Caco-2 (cell line): ENCODE measurements at regions not wholly inside any gene's neighbourhood (a gene's known extent, or its start where the extent isn't known, plus 50 kb on each side); places are given as distances from the start of the nearest gene placed in this dataset.

Experiments
- BruUV-seq: library from RNA; stranded (reverse); fragments of 400-500 nt; replicated peaks from 2 replicates; lab custom pipeline; 2021; lab: Mats Ljungman, UMichigan
- CTCF ChIA-PET: fragments of 300-600 bp; sonication (Branson Sonifier 250); formaldehyde crosslinking; loops from one replicate; lab custom pipeline; 2022; ENCODE audit warnings: antibody characterized with exemption; lab: Charles Lee
- POLR2A ChIA-PET: fragments of 300-600 bp; sonication (Branson Sonifier 250); formaldehyde crosslinking; loops from one replicate; lab custom pipeline; 2022; ENCODE audit warnings: antibody characterized with exemption; lab: Charles Lee
- DNase-seq, 2 experiments: peaks; one replicate each; pipeline versions ENCODE4 v3.0.0 to v3.0.0-alpha.2; 2020 to 2022
- H3K27me3 ChIP-seq: replicated peaks from 2 replicates; pipeline ENCODE4 v1.6.0; 2011; ENCODE audit warnings: low read length; ENCODE audit not compliant: control insufficient read depth, insufficient read depth
- H3K36me3 ChIP-seq: 2 replicates; pipeline ENCODE4 v1.5.1; 2011; ENCODE audit warnings: low read length; ENCODE audit not compliant: control insufficient read depth, insufficient read depth
- H3K4me1 ChIP-seq: fragments of 250-450 bp; sonication (Bioruptor Pico); 2 replicates; pipeline ENCODE4 v1.5.1; 2020; ENCODE audit warnings: mild to moderate bottlenecking
- H3K4me3 ChIP-seq: 2 replicates; pipeline ENCODE4 v1.5.1; 2011; ENCODE audit warnings: low read depth, mild to moderate bottlenecking, control low read depth, low read length
- H3K9me3 ChIP-seq: fragments of 250-450 bp; sonication (Bioruptor Pico); 2 replicates; pipeline ENCODE4 v1.5.1; 2020; ENCODE audit warnings: mild to moderate bottlenecking, moderate library complexity
- H3K27ac Mint-ChIP-seq: one replicate; pipeline ENCODE4 v1.8.0; 2022; ENCODE audit warnings: mixed read lengths; ENCODE audit not compliant: unreplicated experiment
- H3K27me3 Mint-ChIP-seq: one replicate; pipeline ENCODE4 v1.8.0; 2022; ENCODE audit warnings: mixed read lengths; ENCODE audit not compliant: insufficient read depth, unreplicated experiment
- H3K36me3 Mint-ChIP-seq: one replicate; pipeline ENCODE4 v1.8.0; 2022; ENCODE audit warnings: mild to moderate bottlenecking, mixed read lengths; ENCODE audit not compliant: insufficient read depth, unreplicated experiment
- H3K4me1 Mint-ChIP-seq: one replicate; pipeline ENCODE4 v1.8.0; 2022; ENCODE audit warnings: low read depth, mixed read lengths; ENCODE audit not compliant: unreplicated experiment
- H3K4me3 Mint-ChIP-seq: one replicate; pipeline ENCODE4 v1.8.0; 2022; ENCODE audit warnings: mild to moderate bottlenecking, moderate library complexity, mixed read lengths; ENCODE audit not compliant: unreplicated experiment
- H3K9me3 Mint-ChIP-seq: one replicate; pipeline ENCODE4 v1.8.0; 2022; ENCODE audit warnings: mixed read lengths; ENCODE audit not compliant: unreplicated experiment
- CTCF ChIP-seq, 2 experiments: fragments of 200-600 bp in 1 of 2; IDR thresholded peaks; 1 replicate in 1 of 2; 2 replicates in 1 of 2; pipeline versions ENCODE4 v1.5.1 to v1.8.0; 2011 to 2022; ENCODE audit warnings: antibody characterized with exemption in 1 of 2, control low read depth in 1 of 2, inconsistent platforms in 1 of 2, low read depth in 1 of 2, low read length in 1 of 2, mild to moderate bottlenecking in 1 of 2, moderate library complexity in 1 of 2; ENCODE audit not compliant: insufficient read depth in 1 of 2, severe bottlenecking in 1 of 2, unreplicated experiment in 1 of 2
- intact Hi-C: fragments of 100-400 bp; cut with micrococcal nuclease; formaldehyde crosslinking; loops from one replicate; pipeline ENCODE4 v1.10.0; 2022; ENCODE audit not compliant: unreplicated experiment

- intact Hi-C loops, result no loop called here
- Mint-ChIP-seq H3K4me1 (no peaks in the 10 kb centered on the region), H3K36me3 (no peaks in the 10 kb centered on the region), H3K27ac (no peak overlapping the region), H3K9me3 (no peaks in the 10 kb centered on the region), H3K27me3 (peaks cover 5% of the 10 kb centered on the region), H3K4me3 (no peak overlapping the region)
- POLR2A ChIA-PET, result no interaction called here
- no TSS peak for BruUV-seq
- no peak for DNase-seq
- Histone ChIP-seq H3K4me3 (no peak overlapping the region), H3K27me3 (no peaks in the 10 kb centered on the region), H3K4me1 (no peaks in the 10 kb centered on the region), H3K9me3 (no peaks in the 10 kb centered on the region), H3K36me3 (no peaks in the 10 kb centered on the region)
- no peak for TF ChIP-seq CTCF (IDR thresholded peaks at IDR 0.05; ENCODE audit: insufficient read depth in 1 of 2, low read depth in 1 of 2, low read length in 1 of 2, severe bottlenecking in 1 of 2, unreplicated experiment in 1 of 2)
- CTCF ChIA-PET, result no interaction called here
These were observed 66.0 kb upstream of the UNC5C start for GRCh38 chr4:95614684-95615205.

- ChIA-PET CTCF (no interaction called here), POLR2A (no interaction called here)
- no peaks in the 10 kb centered on the region for H3K9me3 ChIP-seq
- no TSS peak for BruUV-seq
- intact Hi-C loops, result no loop called here
- DNase-seq, result no peak
- no peaks in the 10 kb centered on the region for H3K36me3 ChIP-seq
- no peaks in the 10 kb centered on the region for H3K4me1 ChIP-seq
- TF ChIP-seq CTCF (IDR thresholded peaks at IDR 0.05; ENCODE audit: insufficient read depth in 1 of 2, low read depth in 1 of 2, low read length in 1 of 2, severe bottlenecking in 1 of 2, unreplicated experiment in 1 of 2), result no peak
- Mint-ChIP-seq H3K4me3 (no peak overlapping the region), H3K27ac (no peak overlapping the region), H3K4me1 (no peaks in the 10 kb centered on the region), H3K36me3 (no peaks in the 10 kb centered on the region), H3K27me3 (no peaks in the 10 kb centered on the region), H3K9me3 (no peaks in the 10 kb centered on the region)
- no peak overlapping the region for H3K4me3 ChIP-seq
- no peaks in the 10 kb centered on the region for H3K27me3 ChIP-seq
These were observed 61.3 kb upstream of the UNC5C start for GRCh38 chr4:95610061-95610569.

GRCh38 chr4:95606739-95607138, 58.0 kb upstream of the UNC5C start:
- H3K27ac Mint-ChIP-seq, result no peak overlapping the region
- H3K9me3 Mint-ChIP-seq, result no peaks in the 10 kb centered on the region
- H3K4me1 Mint-ChIP-seq, result no peaks in the 10 kb centered on the region
- Histone ChIP-seq H3K36me3 (no peaks in the 10 kb centered on the region), H3K4me1 (no peaks in the 10 kb centered on the region), H3K4me3 (no peak overlapping the region), H3K9me3 (no peaks in the 10 kb centered on the region), H3K27me3 (no peaks in the 10 kb centered on the region)
- intact Hi-C loops, result no loop called here
- CTCF ChIA-PET, result no interaction called here
- POLR2A ChIA-PET, result no interaction called here
- DNase-seq, result no peak
- H3K27me3 Mint-ChIP-seq, result peaks cover 4% of the 10 kb centered on the region
- BruUV-seq, result no TSS peak
- no peak overlapping the region for H3K4me3 Mint-ChIP-seq
- H3K36me3 Mint-ChIP-seq, result no peaks in the 10 kb centered on the region
- TF ChIP-seq CTCF (IDR thresholded peaks at IDR 0.05; ENCODE audit: insufficient read depth in 1 of 2, low read depth in 1 of 2, low read length in 1 of 2, severe bottlenecking in 1 of 2, unreplicated experiment in 1 of 2), result no peak
